ENCODE measurements at regions not wholly inside any gene's neighbourhood (a gene's known extent, or its start where the extent isn't known, plus 50 kb on each side); places are given as distances from the start of the nearest gene placed in this dataset.

GRCh38 chr18:5673616-5674015 lies 129.8 kb upstream of the EPB41L3 start:
- TF ChIP-seq, protein P1, sequence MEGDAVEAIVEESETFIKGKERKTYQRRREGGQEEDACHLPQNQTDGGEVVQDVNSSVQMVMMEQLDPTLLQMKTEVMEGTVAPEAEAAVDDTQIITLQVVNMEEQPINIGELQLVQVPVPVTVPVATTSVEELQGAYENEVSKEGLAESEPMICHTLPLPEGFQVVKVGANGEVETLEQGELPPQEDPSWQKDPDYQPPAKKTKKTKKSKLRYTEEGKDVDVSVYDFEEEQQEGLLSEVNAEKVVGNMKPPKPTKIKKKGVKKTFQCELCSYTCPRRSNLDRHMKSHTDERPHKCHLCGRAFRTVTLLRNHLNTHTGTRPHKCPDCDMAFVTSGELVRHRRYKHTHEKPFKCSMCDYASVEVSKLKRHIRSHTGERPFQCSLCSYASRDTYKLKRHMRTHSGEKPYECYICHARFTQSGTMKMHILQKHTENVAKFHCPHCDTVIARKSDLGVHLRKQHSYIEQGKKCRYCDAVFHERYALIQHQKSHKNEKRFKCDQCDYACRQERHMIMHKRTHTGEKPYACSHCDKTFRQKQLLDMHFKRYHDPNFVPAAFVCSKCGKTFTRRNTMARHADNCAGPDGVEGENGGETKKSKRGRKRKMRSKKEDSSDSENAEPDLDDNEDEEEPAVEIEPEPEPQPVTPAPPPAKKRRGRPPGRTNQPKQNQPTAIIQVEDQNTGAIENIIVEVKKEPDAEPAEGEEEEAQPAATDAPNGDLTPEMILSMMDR (IDR thresholded peaks at IDR 0.05) = no peak
- TF ChIP-seq POLR2A (IDR thresholded peaks at IDR 0.05) = no peak
